ENCODE measurements at regions not wholly inside any gene's neighbourhood (a gene's known extent, or its start where the extent isn't known, plus 50 kb on each side); places are given as distances from the start of the nearest gene placed in this dataset.

- CTCF ChIA-PET = no interaction called here
- no peak for DNase-seq (ENCODE audit: low spot score)
- no peaks in the 10 kb centered on the region for H3K36me3 ChIP-seq (ENCODE audit: insufficient read depth, low read length, poor library complexity, severe bottlenecking)
- no peaks in the 10 kb centered on the region for H3K4me1 ChIP-seq (ENCODE audit: insufficient read depth, low read length, poor library complexity, severe bottlenecking)
- no peak overlapping the region for H3K27ac ChIP-seq (ENCODE audit: low read depth, low read length, poor library complexity, severe bottlenecking)
- intact Hi-C loops (cut with micrococcal nuclease; ENCODE audit: unreplicated experiment) = no loop called here
- POLR2A ChIA-PET (ENCODE audit: low non-redundant PET) = no interaction called here
- no peaks in the 10 kb centered on the region for H3K9me3 ChIP-seq (ENCODE audit: low read depth, low read length, poor library complexity, severe bottlenecking)
- no peak overlapping the region for H3K4me3 ChIP-seq (ENCODE audit: low read depth, low read length, poor library complexity, severe bottlenecking)
- H3K27me3 ChIP-seq (replicated peaks; ENCODE audit: insufficient read depth, low read depth, low read length, poor library complexity) = peaks cover 14% of the 10 kb centered on the region
- no peak for TF ChIP-seq CTCF (conservative IDR thresholded peaks at IDR 0.05; ENCODE audit: low read depth, low read length)
- no peak for TF ChIP-seq EZH2 (IDR thresholded peaks at IDR 0.05; ENCODE audit: borderline replicate concordance, low read depth, low read length, poor library complexity, severe bottlenecking)
- BruUV-seq (replicated peaks) = no TSS peak
Measured at GRCh38 chr2:31654241-31654640, 73.5 kb upstream of the SRD5A2 start.

DNA sequence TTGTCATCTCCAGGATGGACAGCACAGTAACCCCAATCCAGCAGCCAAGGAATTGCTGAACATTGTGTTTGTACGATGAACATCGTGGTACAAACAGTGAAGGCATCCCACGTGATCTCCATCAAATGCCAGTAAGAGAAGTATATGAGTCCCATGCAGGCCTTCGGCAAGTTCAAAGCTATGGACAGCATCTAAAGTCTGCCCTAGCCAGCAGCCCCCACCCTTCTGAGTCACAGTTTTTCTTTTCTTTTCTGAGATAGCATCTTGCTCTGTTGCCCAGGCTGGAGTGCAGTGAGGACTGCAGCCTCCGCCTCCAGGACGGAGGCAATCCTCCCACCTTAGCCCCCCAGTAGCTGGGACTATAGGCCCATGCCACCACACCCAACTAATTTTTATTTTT is 71.0 kb upstream of the SRD5A2 start:
- intact Hi-C loops (cut with micrococcal nuclease; ENCODE audit: unreplicated experiment) = no loop called here
- no peaks in the 10 kb centered on the region for H3K36me3 ChIP-seq (ENCODE audit: insufficient read depth, low read length, poor library complexity, severe bottlenecking)
- no peaks in the 10 kb centered on the region for H3K4me1 ChIP-seq (ENCODE audit: insufficient read depth, low read length, poor library complexity, severe bottlenecking)
- H3K4me3 ChIP-seq (ENCODE audit: low read depth, low read length, poor library complexity, severe bottlenecking) = no peak overlapping the region
- H3K27me3 ChIP-seq (replicated peaks; ENCODE audit: insufficient read depth, low read depth, low read length, poor library complexity) = peaks cover 7% of the 10 kb centered on the region
- H3K9me3 ChIP-seq (ENCODE audit: low read depth, low read length, poor library complexity, severe bottlenecking) = no peaks in the 10 kb centered on the region
- POLR2A ChIA-PET (ENCODE audit: low non-redundant PET) = no interaction called here
- TF ChIP-seq CTCF (conservative IDR thresholded peaks at IDR 0.05; ENCODE audit: low read depth, low read length) = no peak
- no peak for TF ChIP-seq EZH2 (IDR thresholded peaks at IDR 0.05; ENCODE audit: borderline replicate concordance, low read depth, low read length, poor library complexity, severe bottlenecking)
- no peak overlapping the region for H3K27ac ChIP-seq (ENCODE audit: low read depth, low read length, poor library complexity, severe bottlenecking)
- CTCF ChIA-PET = no interaction called here
- no peak for DNase-seq (ENCODE audit: low spot score)
- no TSS peak for BruUV-seq (replicated peaks)

DNA sequence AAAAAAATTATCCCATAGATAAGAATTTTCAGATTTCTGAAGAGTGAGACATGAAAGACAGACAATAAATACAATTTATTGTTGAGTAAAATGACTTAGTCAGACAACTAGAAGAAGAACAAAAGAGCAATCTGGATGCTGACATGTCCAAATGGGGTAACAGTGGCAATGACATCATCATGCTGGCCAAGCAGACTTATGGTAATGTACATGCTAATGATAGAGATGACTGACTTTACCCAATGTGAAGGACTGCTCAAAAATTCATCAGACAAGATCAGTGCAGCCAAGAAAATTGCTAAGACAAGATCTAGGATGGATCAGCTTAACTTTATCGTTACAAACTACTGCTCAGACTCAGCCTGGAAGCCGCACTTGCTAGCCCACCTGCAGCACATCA is 70.5 kb upstream of the SRD5A2 start:
- Histone ChIP-seq H3K27ac (ENCODE audit: low read depth, low read length, poor library complexity, severe bottlenecking) (no peak overlapping the region), H3K36me3 (ENCODE audit: insufficient read depth, low read length, poor library complexity, severe bottlenecking) (no peaks in the 10 kb centered on the region), H3K9me3 (ENCODE audit: low read depth, low read length, poor library complexity, severe bottlenecking) (no peaks in the 10 kb centered on the region), H3K4me1 (ENCODE audit: insufficient read depth, low read length, poor library complexity, severe bottlenecking) (no peaks in the 10 kb centered on the region), H3K4me3 (ENCODE audit: low read depth, low read length, poor library complexity, severe bottlenecking) (no peak overlapping the region), H3K27me3 (replicated peaks; ENCODE audit: insufficient read depth, low read depth, low read length, poor library complexity) (peaks cover 10% of the 10 kb centered on the region)
- no TSS peak for BruUV-seq (replicated peaks)
- TF ChIP-seq CTCF (conservative IDR thresholded peaks at IDR 0.05; ENCODE audit: low read depth, low read length) (no peak), EZH2 (IDR thresholded peaks at IDR 0.05; ENCODE audit: borderline replicate concordance, low read depth, low read length, poor library complexity, severe bottlenecking) (no peak)
- CTCF ChIA-PET = no interaction called here
- no peak for DNase-seq (ENCODE audit: low spot score)
- POLR2A ChIA-PET (ENCODE audit: low non-redundant PET) = no interaction called here
- intact Hi-C loops (cut with micrococcal nuclease; ENCODE audit: unreplicated experiment) = no loop called here
